ENCODE measurements at regions not wholly inside any gene's neighbourhood (a gene's known extent, or its start where the extent isn't known, plus 50 kb on each side); places are given as distances from the start of the nearest gene placed in this dataset.

- no peak for DNase-seq
Observed at GRCh38 chr10:52994370-52994769, 221.8 kb upstream of the MBL2 start.

- no peak for DNase-seq
Observed at GRCh38 chr10:52993109-52993508, 220.5 kb upstream of the MBL2 start.

- no peak for DNase-seq
Observed at GRCh38 chr10:52992567-52992966, 220.0 kb upstream of the MBL2 start.

- DNase-seq = no peak
Observed at GRCh38 chr10:52988923-52989322, 216.3 kb upstream of the MBL2 start.

GRCh38 chr10:52986125-52986524 lies 213.5 kb upstream of the MBL2 start:
- DNase-seq = no peak

- no peak for DNase-seq
Observed at GRCh38 chr10:52984169-52984568, 211.6 kb upstream of the MBL2 start.

GRCh38 chr10:52979295-52979990 lies 206.9 kb upstream of the MBL2 start:
- DNase-seq = no peak

- no peak for DNase-seq
Observed at GRCh38 chr10:52977581-52977980, 205.0 kb upstream of the MBL2 start.

- DNase-seq = no peak
Observed at GRCh38 chr10:52967806-52968795, 195.5 kb upstream of the MBL2 start.

GRCh38 chr10:52966904-52967303 lies 194.3 kb upstream of the MBL2 start:
- no peak for DNase-seq

- DNase-seq = peak; percentile 0
Observed at GRCh38 chr10:52965938-52966401, 193.4 kb upstream of the MBL2 start.

- DNase-seq = no peak
Observed at GRCh38 chr10:52965509-52965908, 192.9 kb upstream of the MBL2 start.

GRCh38 chr10:52961323-52961722 lies 188.7 kb upstream of the MBL2 start:
- DNase-seq = no peak

- DNase-seq = no peak
Observed at GRCh38 chr10:52959810-52960209, 187.2 kb upstream of the MBL2 start.

GRCh38 chr10:52956861-52957260 lies 184.3 kb upstream of the MBL2 start:
- no peak for DNase-seq

- DNase-seq = no peak
Observed at GRCh38 chr10:52956461-52956860, 183.9 kb upstream of the MBL2 start.

- no peak for DNase-seq
Observed at GRCh38 chr10:52955337-52955736, 182.8 kb upstream of the MBL2 start.

GRCh38 chr10:52954407-52954806 lies 181.8 kb upstream of the MBL2 start:
- DNase-seq = no peak

- no peak for DNase-seq
Observed at GRCh38 chr10:52952391-52953055, 179.9 kb upstream of the MBL2 start.

- DNase-seq = no peak
Observed at GRCh38 chr10:52951824-52952223, 179.2 kb upstream of the MBL2 start.

GRCh38 chr10:52950578-52950977 lies 178.0 kb upstream of the MBL2 start:
- DNase-seq = no peak

- DNase-seq = no peak
Observed at GRCh38 chr10:52949899-52950298, 177.3 kb upstream of the MBL2 start.

- DNase-seq = no peak
Observed at GRCh38 chr10:52946486-52946885, 173.9 kb upstream of the MBL2 start.

Measured in CD4-positive, alpha-beta T cell treated with Interleukin-17A for 1 hour (primary cell).